Mesothelial cell of epicardium (in vitro differentiated cells): ENCODE measurements at regions not wholly inside any gene's neighbourhood (a gene's known extent, or its start where the extent isn't known, plus 50 kb on each side); places are given as distances from the start of the nearest gene placed in this dataset.

Experiments
- DNase-seq, 2 experiments: peaks; one replicate each; pipeline ENCODE4 v3.0.0; 2021; ENCODE audit warnings: low spot score in 2 of 2; ENCODE audit not compliant: unreplicated experiment in 2 of 2
- H3K27ac Mint-ChIP-seq: 2 replicates; pipeline ENCODE4 v1.8.0; 2021; ENCODE audit warnings: mixed read lengths
- H3K27me3 Mint-ChIP-seq: 2 replicates; pipeline ENCODE4 v1.8.0; 2021; ENCODE audit warnings: low read depth, mixed read lengths
- H3K36me3 Mint-ChIP-seq: 2 replicates; pipeline ENCODE4 v1.8.0; 2021; ENCODE audit warnings: mixed read lengths
- H3K4me1 Mint-ChIP-seq: 2 replicates; pipeline ENCODE4 v1.8.0; 2021; ENCODE audit warnings: mixed read lengths
- H3K4me3 Mint-ChIP-seq: 2 replicates; pipeline ENCODE4 v1.8.0; 2021; ENCODE audit warnings: mild to moderate bottlenecking, moderate library complexity, mixed read lengths
- H3K9me3 Mint-ChIP-seq: 2 replicates; pipeline ENCODE4 v1.8.0; 2021; ENCODE audit warnings: mixed read lengths
- CTCF ChIP-seq: fragments of 200-600 bp; sonication (generic); IDR thresholded peaks from one replicate; pipeline ENCODE4 v1.5.0; 2021; ENCODE audit warnings: antibody characterized with exemption; ENCODE audit not compliant: unreplicated experiment

GRCh38 chr14:31992011-31992447 is 85.1 kb upstream of the ARHGAP5 start:
- TF ChIP-seq CTCF: no peak
- H3K36me3 Mint-ChIP-seq: peaks cover 3% of the 10 kb centered on the region
- peak overlapping the region; percentile 88 for H3K27ac Mint-ChIP-seq
- H3K27me3 Mint-ChIP-seq: no peaks in the 10 kb centered on the region
- H3K9me3 Mint-ChIP-seq: peaks cover 6% of the 10 kb centered on the region
- peaks cover 69% of the 10 kb centered on the region for H3K4me1 Mint-ChIP-seq
- H3K4me3 Mint-ChIP-seq: no peak overlapping the region
- no peak for DNase-seq

GRCh38 chr14:31993521-31993951 is 83.6 kb upstream of the ARHGAP5 start:
- no peak for DNase-seq
- Mint-ChIP-seq H3K4me3 (no peak overlapping the region), H3K4me1 (peaks cover 68% of the 10 kb centered on the region), H3K9me3 (no peaks in the 10 kb centered on the region), H3K27ac (no peak overlapping the region), H3K36me3 (no peaks in the 10 kb centered on the region), H3K27me3 (no peaks in the 10 kb centered on the region)
- TF ChIP-seq CTCF: no peak

GRCh38 chr14:31994391-31995033 is 82.6 kb upstream of the ARHGAP5 start:
- peak overlapping the region; percentile 90 for H3K27ac Mint-ChIP-seq
- H3K36me3 Mint-ChIP-seq: no peaks in the 10 kb centered on the region
- no peak for DNase-seq
- TF ChIP-seq CTCF: no peak
- no peak overlapping the region for H3K4me3 Mint-ChIP-seq
- H3K9me3 Mint-ChIP-seq: no peaks in the 10 kb centered on the region
- H3K27me3 Mint-ChIP-seq: no peaks in the 10 kb centered on the region
- H3K4me1 Mint-ChIP-seq: peaks cover 66% of the 10 kb centered on the region

- no peak for DNase-seq
- Mint-ChIP-seq H3K27ac (no peak overlapping the region), H3K4me3 (no peak overlapping the region), H3K4me1 (peaks cover 21% of the 10 kb centered on the region), H3K36me3 (no peaks in the 10 kb centered on the region), H3K27me3 (no peaks in the 10 kb centered on the region), H3K9me3 (no peaks in the 10 kb centered on the region)
- TF ChIP-seq CTCF: no peak
Measured at GRCh38 chr14:32003585-32003984, 73.5 kb upstream of the ARHGAP5 start.

- H3K9me3 Mint-ChIP-seq: no peaks in the 10 kb centered on the region
- no peaks in the 10 kb centered on the region for H3K27me3 Mint-ChIP-seq
- peaks cover 24% of the 10 kb centered on the region for H3K4me1 Mint-ChIP-seq
- no peak for DNase-seq
- H3K36me3 Mint-ChIP-seq: no peaks in the 10 kb centered on the region
- no peak overlapping the region for H3K27ac Mint-ChIP-seq
- H3K4me3 Mint-ChIP-seq: no peak overlapping the region
- no peak for TF ChIP-seq CTCF
Measured at GRCh38 chr14:32004300-32004699, 72.8 kb upstream of the ARHGAP5 start.
